ENCODE measurements at regions not wholly inside any gene's neighbourhood (a gene's known extent, or its start where the extent isn't known, plus 50 kb on each side); places are given as distances from the start of the nearest gene placed in this dataset.

DNA sequence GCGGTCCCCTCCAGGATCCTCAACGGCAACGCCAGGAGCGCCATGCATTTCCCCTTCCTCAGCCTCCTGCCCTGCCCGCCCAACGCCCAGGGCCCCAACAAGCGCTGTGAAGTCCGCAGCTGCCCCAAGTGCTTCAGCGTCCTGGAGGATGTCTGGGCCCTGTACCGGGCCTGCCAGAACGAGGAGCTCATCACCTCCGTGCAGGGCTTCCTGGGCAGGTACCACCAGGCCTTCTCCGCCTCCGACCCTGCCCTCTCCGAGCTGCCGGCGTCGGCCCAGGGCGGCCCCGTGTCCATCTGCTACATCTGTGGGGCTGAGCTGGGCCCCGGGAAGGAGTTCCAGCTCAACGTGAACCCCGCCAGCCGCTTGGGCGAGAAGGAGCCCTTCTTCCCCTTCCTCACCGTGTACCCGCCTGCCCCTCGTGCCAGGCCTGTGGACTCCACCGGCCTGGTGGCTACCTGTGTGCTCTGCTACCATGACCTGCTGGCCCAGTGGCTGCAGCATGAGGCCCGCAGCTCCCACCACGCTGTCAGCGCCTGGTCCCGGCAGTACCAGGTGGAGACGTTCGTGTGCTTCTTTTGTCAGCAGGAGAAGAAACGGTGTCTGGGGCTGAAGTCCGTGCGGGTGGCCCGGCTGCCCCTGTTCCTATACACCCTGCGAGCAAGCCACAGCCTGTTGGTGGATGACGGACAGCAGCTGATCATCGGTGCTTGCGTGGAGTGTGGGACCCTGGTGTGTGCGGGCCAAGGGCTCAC lies 58.9 kb upstream of the CIBAR2 start:
- Histone ChIP-seq H3K27me3 (ENCODE audit: control insufficient read depth, insufficient read depth, low read length) (no peaks in the 10 kb centered on the region), H3K36me3 (ENCODE audit: control insufficient read depth, insufficient read depth, low read length) (0 out of 2 replicates have a peak, but pooled peaks cover 1% of the 10 kb centered on the region), H3K4me3 (ENCODE audit: low read depth, low read length) (peak overlapping the region; percentile 48)
- no peak for DNase-seq (ENCODE audit: low read depth)
- ChIA-PET POLR2A (no interaction called here), CTCF (interaction anchor here (1.2 to 2.5 kb wide), 5 partner anchors 9 to 74 kb away, joined by 4 to 9 read pairs (median 5); no protein-coding TSS in a partner anchor)
- TF ChIP-seq, protein P1, sequence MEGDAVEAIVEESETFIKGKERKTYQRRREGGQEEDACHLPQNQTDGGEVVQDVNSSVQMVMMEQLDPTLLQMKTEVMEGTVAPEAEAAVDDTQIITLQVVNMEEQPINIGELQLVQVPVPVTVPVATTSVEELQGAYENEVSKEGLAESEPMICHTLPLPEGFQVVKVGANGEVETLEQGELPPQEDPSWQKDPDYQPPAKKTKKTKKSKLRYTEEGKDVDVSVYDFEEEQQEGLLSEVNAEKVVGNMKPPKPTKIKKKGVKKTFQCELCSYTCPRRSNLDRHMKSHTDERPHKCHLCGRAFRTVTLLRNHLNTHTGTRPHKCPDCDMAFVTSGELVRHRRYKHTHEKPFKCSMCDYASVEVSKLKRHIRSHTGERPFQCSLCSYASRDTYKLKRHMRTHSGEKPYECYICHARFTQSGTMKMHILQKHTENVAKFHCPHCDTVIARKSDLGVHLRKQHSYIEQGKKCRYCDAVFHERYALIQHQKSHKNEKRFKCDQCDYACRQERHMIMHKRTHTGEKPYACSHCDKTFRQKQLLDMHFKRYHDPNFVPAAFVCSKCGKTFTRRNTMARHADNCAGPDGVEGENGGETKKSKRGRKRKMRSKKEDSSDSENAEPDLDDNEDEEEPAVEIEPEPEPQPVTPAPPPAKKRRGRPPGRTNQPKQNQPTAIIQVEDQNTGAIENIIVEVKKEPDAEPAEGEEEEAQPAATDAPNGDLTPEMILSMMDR (IDR thresholded peaks at IDR 0.05; ENCODE audit: insufficient read depth, low read depth, low read length), result no peak

GRCh38 chr16:85171759-85172454 lies 59.6 kb upstream of the CIBAR2 start:
- H3K36me3 ChIP-seq (ENCODE audit: control insufficient read depth, insufficient read depth, low read length), result peaks cover 1% of the 10 kb centered on the region; the same call in 1 of the 2 replicates
- POLR2A ChIA-PET, result no interaction called here
- CTCF ChIA-PET, result interaction anchor here (0.8 to 3.1 kb wide), 15 partner anchors 9 to 81 kb away, joined by 3 to 15 read pairs (median 4); no protein-coding TSS in a partner anchor
- peak overlapping the region; percentile 48 for H3K4me3 ChIP-seq (ENCODE audit: low read depth, low read length)
- no peaks in the 10 kb centered on the region for H3K27me3 ChIP-seq (ENCODE audit: control insufficient read depth, insufficient read depth, low read length)
- TF ChIP-seq, protein P1 (IDR thresholded peaks at IDR 0.05; ENCODE audit: insufficient read depth, low read depth, low read length), result no peak
- no peak for DNase-seq (ENCODE audit: low read depth)

DNA sequence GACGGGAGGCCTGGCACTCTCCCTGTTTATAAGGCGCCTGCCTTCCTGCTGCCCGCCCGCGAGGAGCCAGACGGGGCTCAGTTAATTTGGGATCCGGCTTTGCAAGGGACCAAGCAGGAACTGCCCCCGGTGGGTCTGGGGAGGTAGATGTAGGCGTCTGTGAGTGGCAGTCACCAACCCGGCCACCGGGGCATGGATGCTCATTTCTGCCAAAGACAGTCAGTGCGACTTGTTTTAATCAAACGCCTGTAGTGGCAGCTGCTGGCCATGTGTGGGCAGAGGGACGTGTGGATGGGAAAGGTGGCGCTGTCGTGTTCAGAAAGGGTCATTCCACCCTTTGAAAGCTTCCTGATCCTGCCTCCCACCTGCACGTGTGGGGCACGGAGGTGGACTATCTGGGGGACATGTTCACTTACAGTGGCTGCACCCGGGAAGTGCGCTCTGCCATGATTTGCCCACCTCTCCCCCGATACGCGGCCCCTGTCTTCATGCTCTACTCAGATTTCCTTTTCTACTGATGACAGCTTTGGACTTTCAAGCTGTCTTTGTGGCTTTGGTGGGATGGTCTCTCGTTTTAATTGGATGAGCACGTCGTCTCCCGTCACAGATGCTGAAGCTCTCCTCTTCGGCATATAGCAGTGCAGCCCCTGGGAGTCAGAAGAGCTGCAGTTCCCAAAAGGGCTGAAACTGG lies 60.3 kb upstream of the CIBAR2 start:
- H3K4me3 ChIP-seq (ENCODE audit: low read depth, low read length), result peak overlapping the region; percentile 48
- H3K36me3 ChIP-seq (ENCODE audit: control insufficient read depth, insufficient read depth, low read length), result peaks cover 1% of the 10 kb centered on the region; the same call in 1 of the 2 replicates
- ChIA-PET CTCF (interaction anchor here (0.6 to 3.1 kb wide), 19 partner anchors 10 to 168 kb away, joined by 3 to 15 read pairs (median 4); no protein-coding TSS in a partner anchor), POLR2A (no interaction called here)
- no peak for DNase-seq (ENCODE audit: low read depth)
- TF ChIP-seq, protein P1 (IDR thresholded peaks at IDR 0.05; ENCODE audit: insufficient read depth, low read depth, low read length), result peak; percentile 29
- H3K27me3 ChIP-seq (ENCODE audit: control insufficient read depth, insufficient read depth, low read length), result no peaks in the 10 kb centered on the region

- CTCF ChIA-PET, result interaction anchor here (0.6 to 3.3 kb wide), 19 partner anchors 11 to 169 kb away, joined by 3 to 15 read pairs (median 4); no protein-coding TSS in a partner anchor
- Histone ChIP-seq H3K4me3 (ENCODE audit: low read depth, low read length) (peak overlapping the region; percentile 48), H3K36me3 (ENCODE audit: control insufficient read depth, insufficient read depth, low read length) (peaks cover 1% of the 10 kb centered on the region; the same call in 1 of the 2 replicates), H3K27me3 (ENCODE audit: control insufficient read depth, insufficient read depth, low read length) (no peaks in the 10 kb centered on the region)
- POLR2A ChIA-PET, result interaction anchor here (0.6 kb wide), 1 partner anchor 23 kb away, joined by 3 read pairs; no protein-coding TSS in a partner anchor
- TF ChIP-seq, protein P1 (IDR thresholded peaks at IDR 0.05; ENCODE audit: insufficient read depth, low read depth, low read length), result peak; percentile 24; the same call in 1 of the 2 replicates
- DNase-seq (ENCODE audit: low read depth), result no peak
These were observed 61.1 kb upstream of the CIBAR2 start for GRCh38 chr16:85173146-85173980.

Data from BJ (cell line).